K562 (cell line): ENCODE measurements at regions not wholly inside any gene's neighbourhood (a gene's known extent, or its start where the extent isn't known, plus 50 kb on each side); places are given as distances from the start of the nearest gene placed in this dataset.

Experiments
- ATAC-seq: fragments of 200-7000 bp; cut with Tn5 transposase; 3 replicates; pipeline ENCODE4 v1.9.1; 2020; ENCODE audit warnings: moderate library complexity
- BruUV-seq: library from RNA; stranded (reverse); fragments of 400-500 nt; replicated peaks from 2 replicates; lab custom pipeline; 2021; lab: Mats Ljungman, UMichigan
- CTCF ChIA-PET: fragments of 300-600 bp; formaldehyde crosslinking; extraction: SDS; loops from one replicate; lab custom pipeline; 2021; ENCODE audit warnings: low intra/inter-chr PET ratio; lab: Yijun Ruan, JAX
- POLR2A ChIA-PET: fragments of 300-600, 350-650 bp; sonication (Branson Sonifier 250); formaldehyde crosslinking; extraction: SDS; loops from one replicate; lab custom pipeline; 2021; ENCODE audit warnings: antibody characterized with exemption, inconsistent platforms; lab: Yijun Ruan, JAX
- DNase-seq, 4 experiments: peaks; one replicate each; pipeline versions ENCODE4 v3.0.0 to v3.0.0-alpha.2; 2011 to 2018; ENCODE audit warnings: low spot score in 3 of 4, mixed read lengths in 3 of 4; ENCODE audit errors: extremely low read depth in 1 of 4
- FAIRE-seq: peaks from 2 replicates; lab custom pipeline; 2011; peaks lifted over from hg19 to GRCh38; lab: Jason Lieb, UNC
- H2AFZ ChIP-seq: 2 replicates; pipeline ENCODE4 v1.6.0; 2011; ENCODE audit warnings: low read depth, low read length, control low read depth, inconsistent platforms
- H3K27ac ChIP-seq: fragments of 200-600 bp; 3 replicates; pipeline ENCODE4 v1.8.0; 2011; ENCODE audit warnings: low read depth, mild to moderate bottlenecking, control low read depth, inconsistent platforms, low read length, moderate library complexity, mixed read lengths; ENCODE audit errors: extremely low read depth
- H3K27me3 ChIP-seq, 2 experiments: fragments of 300-600 bp in 1 of 2; 2 replicates in 1 of 2; 3 replicates in 1 of 2; pipeline versions ENCODE4 v1.6.0 to v1.8.0; 2011; ENCODE audit warnings: inconsistent platforms in 2 of 2, low read length in 2 of 2, mild to moderate bottlenecking in 1 of 2, mixed read lengths in 1 of 2, moderate library complexity in 1 of 2; ENCODE audit not compliant: control insufficient read depth in 2 of 2, insufficient read depth in 2 of 2
- H3K36me3 ChIP-seq: fragments of 300-600 bp; 3 replicates; pipeline ENCODE4 v1.8.0; 2011; ENCODE audit warnings: mild to moderate bottlenecking, low read length, inconsistent platforms; ENCODE audit not compliant: control insufficient read depth, insufficient read depth
- H3K4me1 ChIP-seq, 2 experiments: fragments of 200-600 bp in 1 of 2; replicated peaks in 1 of 2; 2 replicates in 1 of 2; 3 replicates in 1 of 2; pipeline versions ENCODE4 v1.5.1 to v1.8.0; 2011; ENCODE audit warnings: inconsistent platforms in 2 of 2, low read length in 2 of 2, mild to moderate bottlenecking in 1 of 2, mixed read lengths in 1 of 2, moderate library complexity in 1 of 2; ENCODE audit not compliant: control insufficient read depth in 2 of 2, insufficient read depth in 2 of 2
- H3K4me2 ChIP-seq: 2 replicates; pipeline ENCODE4 v1.6.1; 2011; ENCODE audit warnings: low read length, control low read depth, inconsistent platforms, mixed read lengths; ENCODE audit not compliant: insufficient read depth
- H3K4me3 ChIP-seq: fragments of 200-600 bp; sonication (generic), shearing (Covaris generic); 2 replicates; pipeline ENCODE4 v1.5.1; 2016; ENCODE audit warnings: control low read depth, inconsistent platforms
- H3K79me2 ChIP-seq: fragments of 200-600 bp; 3 replicates; pipeline ENCODE4 v1.8.0; 2011; ENCODE audit warnings: low read length, inconsistent platforms; ENCODE audit not compliant: control insufficient read depth, insufficient read depth
- H3K9ac ChIP-seq, 2 experiments: 2 replicates each; pipeline versions ENCODE4 v1.6.0 to v1.6.1; 2011; ENCODE audit warnings: low read depth in 2 of 2, low read length in 2 of 2, control low read depth in 1 of 2, inconsistent platforms in 1 of 2, mild to moderate bottlenecking in 1 of 2, mixed read lengths in 1 of 2; ENCODE audit not compliant: insufficient read depth in 1 of 2
- H3K9me1 ChIP-seq: one replicate; pipeline ENCODE4 v1.6.0; 2011; ENCODE audit warnings: inconsistent platforms, mild to moderate bottlenecking, low read length, moderate library complexity; ENCODE audit not compliant: control insufficient read depth, insufficient read depth
- H3K9me3 ChIP-seq: replicated peaks from 2 replicates; pipeline ENCODE4 v1.5.1; 2011; ENCODE audit warnings: low read depth, low read length, inconsistent platforms; ENCODE audit not compliant: control insufficient read depth, insufficient read depth
- H4K20me1 ChIP-seq: replicated peaks from 2 replicates; pipeline ENCODE4 v1.6.1; 2011; ENCODE audit warnings: low read length, inconsistent platforms, mixed read lengths; ENCODE audit not compliant: control insufficient read depth, insufficient read depth
- KLF13 ChIP-seq: fragments of 450-650 bp; IDR thresholded peaks from 2 replicates; pipeline ENCODE4 v1.6.1; 2016; ENCODE audit warnings: missing genetic modification characterization, low read depth, mild to moderate bottlenecking, missing compliant biosample characterization, moderate library complexity, borderline replicate concordance
- RAD21 ChIP-seq, 2 experiments: fragments of 250-450 bp in 1 of 2; fragments of 450-650 bp in 1 of 2; sonication (Bioruptor Pico) in 1 of 2; formaldehyde crosslinking in 1 of 2; IDR thresholded peaks in 1 of 2; conservative IDR thresholded peaks in 1 of 2; 2 replicates each; pipeline versions ENCODE4 v1.4.0 to v1.8.0; 2020 to 2022; ENCODE audit warnings: mild to moderate bottlenecking in 2 of 2, moderate library complexity in 1 of 2
- SMAD2 ChIP-seq: fragments of 150-350 bp; IDR thresholded peaks from 2 replicates; pipeline ENCODE4 v1.6.1; 2014; ENCODE audit warnings: low read depth, mild to moderate bottlenecking, low read length
- SMAD4 ChIP-seq: fragments of 250-450 bp; sonication (Bioruptor Pico); conservative IDR thresholded peaks from 2 replicates; pipeline ENCODE4 v1.8.0; 2021; ENCODE audit warnings: inconsistent platforms, mild to moderate bottlenecking, moderate library complexity
- ZFP30 ChIP-seq: fragments of 250-450 bp; sonication (Bioruptor Pico); IDR thresholded peaks from 2 replicates; pipeline ENCODE4 v1.8.0; 2022; ENCODE audit warnings: moderate library complexity, mild to moderate bottlenecking, inconsistent platforms, borderline replicate concordance
- ZNF311 ChIP-seq: fragments of 250-450 bp; sonication (Bioruptor Pico); IDR thresholded peaks from 2 replicates; pipeline ENCODE4 v1.4.0; 2020; ENCODE audit warnings: mild to moderate bottlenecking, moderate library complexity
- WGBS: fragments of 100-300 bp; shearing (Covaris generic); methylation state at CpG from one replicate; pipeline ENCODE4 v1.1.6; 2016; ENCODE audit warnings: low coverage, mixed read lengths; ENCODE audit not compliant: insufficient coverage; ENCODE audit errors: missing lambda C conversion rate; 5-methylcytosine and 5-hydroxymethylcytosine counted together
- in situ Hi-C: fragments of 300-500 bp; cut with MboI; formaldehyde crosslinking; loops from 4 replicates; pipeline ENCODE4 v1.15.0; 2018; ENCODE audit warnings: inconsistent platforms, mixed read lengths
- intact Hi-C: fragments of 100-400 bp; cut with micrococcal nuclease; formaldehyde crosslinking; loops from 2 replicates; pipeline ENCODE4 v1.14.2; 2022
- TF ChIP-seq, protein P1 (sequence below): fragments of 250-450 bp; sonication (Bioruptor Pico); IDR thresholded peaks from 2 replicates; pipeline ENCODE4 v1.5.0; 2021; ENCODE audit warnings: mild to moderate bottlenecking, moderate library complexity
- TF ChIP-seq, protein P2 (sequence below): fragments of 450-650 bp; formaldehyde crosslinking; conservative IDR thresholded peaks from 2 replicates; pipeline ENCODE4 v1.4.0; 2022; ENCODE audit warnings: mild to moderate bottlenecking, missing genetic modification characterization
- TF ChIP-seq, protein P3 (sequence below), 2 experiments: fragments of 450-650 bp; formaldehyde crosslinking in 1 of 2; IDR thresholded peaks; 2 replicates each; pipeline versions ENCODE4 v1.4.0 to v1.6.1; 2014 to 2020; ENCODE audit warnings: mild to moderate bottlenecking in 2 of 2, borderline replicate concordance in 1 of 2, low read depth in 1 of 2

DNA sequence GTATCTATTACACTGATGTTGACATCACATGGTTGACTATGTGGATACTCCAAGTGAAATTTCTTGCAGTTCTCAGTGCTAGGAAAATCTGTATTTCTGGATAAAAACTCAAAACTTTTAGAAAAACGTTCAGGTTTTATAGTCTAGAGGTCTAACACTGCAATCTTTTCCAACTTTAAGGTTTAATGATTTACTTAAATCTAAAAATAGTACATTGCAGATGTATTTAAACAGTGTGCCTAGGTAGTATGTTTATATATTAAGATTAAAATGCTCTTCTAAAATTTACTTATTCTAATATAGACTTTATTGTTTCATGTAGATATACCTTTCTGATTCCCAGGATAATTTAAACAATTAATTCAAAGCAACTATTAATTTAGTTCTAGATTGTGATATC lies 98.3 kb downstream of the SH3YL1 start:
- Histone ChIP-seq H3K4me1 (no peaks in the 10 kb centered on the region), H3K36me3 (no peaks in the 10 kb centered on the region), H3K27me3 (0 out of 5 replicates have a peak, but pooled peaks cover 0 to 4% of the 10 kb centered on the region in 2 experiments), H2AFZ (no peak overlapping the region), H3K79me2 (no peaks in the 10 kb centered on the region), H3K9ac (no peak overlapping the region), H4K20me1 (no peaks in the 10 kb centered on the region), H3K9me3 (no peaks in the 10 kb centered on the region), H3K4me2 (no peak overlapping the region), H3K27ac (no peak overlapping the region), H3K4me3 (no peak overlapping the region), H3K9me1 (no peaks in the 10 kb centered on the region)
- ChIA-PET CTCF (no interaction called here), POLR2A (no interaction called here)
- ATAC-seq (no peak), DNase-seq (no peak), FAIRE-seq (no peak)
- in situ Hi-C loops: no loop called here
- intact Hi-C loops: no loop called here
- 0% methylated on average over 1 of the region's 1 CpG for WGBS
- BruUV-seq: no TSS peak
- TF ChIP-seq ZNF311 (CRISPR knock-in tag) (no peak), ZFP30 (CRISPR knock-in tag) (no peak), RAD21 (CRISPR knock-in tag; conservative IDR thresholded peaks at IDR 0.05 in 1 of 2, IDR thresholded peaks at IDR 0.05 in 1 of 2) (no peak), SMAD4 (CRISPR knock-in tag) (no peak), KLF13 (tag) (no peak), SMAD2 (no peak)
- TF ChIP-seq, protein P1, sequence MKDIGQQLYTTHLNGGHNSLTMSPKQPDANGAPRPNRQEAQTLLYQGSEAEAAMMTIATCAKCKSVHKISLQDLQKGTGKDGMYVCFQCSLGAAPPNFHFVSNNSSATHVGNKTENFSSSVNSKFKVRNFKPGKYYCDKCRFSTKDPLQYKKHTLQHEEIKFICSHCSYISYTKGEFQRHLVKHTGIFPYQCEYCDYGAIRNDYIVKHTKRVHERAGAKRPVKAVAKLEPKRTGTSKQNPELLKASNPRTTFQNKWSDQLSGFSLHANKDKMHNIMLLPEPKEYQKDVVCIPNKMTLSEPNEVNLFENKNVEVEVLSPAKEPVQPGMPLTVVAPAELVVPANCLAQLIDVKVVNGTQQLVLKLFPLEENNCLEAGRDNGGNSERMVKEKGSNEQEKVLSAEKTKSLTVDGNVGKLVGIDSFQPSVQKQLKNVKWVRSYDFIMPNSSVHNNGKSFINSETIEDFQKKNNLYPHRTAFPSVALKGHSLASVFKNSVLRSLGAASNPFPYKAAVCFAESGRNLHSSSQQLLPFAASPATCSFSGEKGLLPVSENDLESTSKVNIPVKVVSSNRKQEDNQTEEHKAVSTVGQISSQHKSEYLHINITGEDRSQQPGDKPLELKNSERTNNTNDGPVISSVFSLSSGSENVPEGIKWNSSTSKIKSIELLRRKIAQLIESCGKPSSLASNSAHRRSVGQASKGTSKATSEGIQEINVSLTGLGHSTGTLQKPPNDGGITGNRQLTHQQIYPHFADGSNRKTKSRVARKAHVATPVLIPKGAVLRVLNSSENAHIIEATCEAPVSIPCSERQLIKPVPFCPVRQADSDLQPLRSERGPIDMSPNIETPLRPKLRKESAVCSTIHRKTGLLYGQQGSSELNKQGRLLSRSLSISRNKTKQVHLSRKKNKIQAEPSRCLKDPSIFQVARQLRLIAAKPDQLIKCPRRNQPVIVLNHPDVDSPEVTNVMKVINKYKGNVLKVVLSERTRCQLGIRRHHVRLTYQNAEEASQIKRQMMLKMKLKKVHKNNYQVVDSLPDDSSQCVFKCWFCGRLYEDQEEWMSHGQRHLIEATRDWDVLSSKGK (CRISPR knock-in tag): no peak
- TF ChIP-seq, protein P2, sequence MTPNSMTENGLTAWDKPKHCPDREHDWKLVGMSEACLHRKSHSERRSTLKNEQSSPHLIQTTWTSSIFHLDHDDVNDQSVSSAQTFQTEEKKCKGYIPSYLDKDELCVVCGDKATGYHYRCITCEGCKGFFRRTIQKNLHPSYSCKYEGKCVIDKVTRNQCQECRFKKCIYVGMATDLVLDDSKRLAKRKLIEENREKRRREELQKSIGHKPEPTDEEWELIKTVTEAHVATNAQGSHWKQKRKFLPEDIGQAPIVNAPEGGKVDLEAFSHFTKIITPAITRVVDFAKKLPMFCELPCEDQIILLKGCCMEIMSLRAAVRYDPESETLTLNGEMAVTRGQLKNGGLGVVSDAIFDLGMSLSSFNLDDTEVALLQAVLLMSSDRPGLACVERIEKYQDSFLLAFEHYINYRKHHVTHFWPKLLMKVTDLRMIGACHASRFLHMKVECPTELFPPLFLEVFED (CRISPR knock-in tag): no peak
- TF ChIP-seq, protein P3, sequence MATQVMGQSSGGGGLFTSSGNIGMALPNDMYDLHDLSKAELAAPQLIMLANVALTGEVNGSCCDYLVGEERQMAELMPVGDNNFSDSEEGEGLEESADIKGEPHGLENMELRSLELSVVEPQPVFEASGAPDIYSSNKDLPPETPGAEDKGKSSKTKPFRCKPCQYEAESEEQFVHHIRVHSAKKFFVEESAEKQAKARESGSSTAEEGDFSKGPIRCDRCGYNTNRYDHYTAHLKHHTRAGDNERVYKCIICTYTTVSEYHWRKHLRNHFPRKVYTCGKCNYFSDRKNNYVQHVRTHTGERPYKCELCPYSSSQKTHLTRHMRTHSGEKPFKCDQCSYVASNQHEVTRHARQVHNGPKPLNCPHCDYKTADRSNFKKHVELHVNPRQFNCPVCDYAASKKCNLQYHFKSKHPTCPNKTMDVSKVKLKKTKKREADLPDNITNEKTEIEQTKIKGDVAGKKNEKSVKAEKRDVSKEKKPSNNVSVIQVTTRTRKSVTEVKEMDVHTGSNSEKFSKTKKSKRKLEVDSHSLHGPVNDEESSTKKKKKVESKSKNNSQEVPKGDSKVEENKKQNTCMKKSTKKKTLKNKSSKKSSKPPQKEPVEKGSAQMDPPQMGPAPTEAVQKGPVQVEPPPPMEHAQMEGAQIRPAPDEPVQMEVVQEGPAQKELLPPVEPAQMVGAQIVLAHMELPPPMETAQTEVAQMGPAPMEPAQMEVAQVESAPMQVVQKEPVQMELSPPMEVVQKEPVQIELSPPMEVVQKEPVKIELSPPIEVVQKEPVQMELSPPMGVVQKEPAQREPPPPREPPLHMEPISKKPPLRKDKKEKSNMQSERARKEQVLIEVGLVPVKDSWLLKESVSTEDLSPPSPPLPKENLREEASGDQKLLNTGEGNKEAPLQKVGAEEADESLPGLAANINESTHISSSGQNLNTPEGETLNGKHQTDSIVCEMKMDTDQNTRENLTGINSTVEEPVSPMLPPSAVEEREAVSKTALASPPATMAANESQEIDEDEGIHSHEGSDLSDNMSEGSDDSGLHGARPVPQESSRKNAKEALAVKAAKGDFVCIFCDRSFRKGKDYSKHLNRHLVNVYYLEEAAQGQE (IDR thresholded peaks at IDR 0.05; ENCODE audit: borderline replicate concordance): no peak
- TF ChIP-seq, protein P3 (CRISPR knock-in tag; IDR thresholded peaks at IDR 0.05; ENCODE audit: low read depth): no peak
